HG02885 (cell line): ENCODE measurements at regions not wholly inside any gene's neighbourhood (a gene's known extent, or its start where the extent isn't known, plus 50 kb on each side); places are given as distances from the start of the nearest gene placed in this dataset.
"Not testable (repeated sequence)": the region's sequence is repeated elsewhere in the genome, so short reads cannot be mapped to it uniquely, and the experiment has no call there.

Experiments
- ATAC-seq: cut with Tn5 transposase; IDR thresholded peaks from one replicate; pipeline ENCODE4 v1.9.1; 2021; ENCODE audit warnings: mild to moderate bottlenecking; ENCODE audit not compliant: unreplicated experiment, poor library complexity

DNA sequence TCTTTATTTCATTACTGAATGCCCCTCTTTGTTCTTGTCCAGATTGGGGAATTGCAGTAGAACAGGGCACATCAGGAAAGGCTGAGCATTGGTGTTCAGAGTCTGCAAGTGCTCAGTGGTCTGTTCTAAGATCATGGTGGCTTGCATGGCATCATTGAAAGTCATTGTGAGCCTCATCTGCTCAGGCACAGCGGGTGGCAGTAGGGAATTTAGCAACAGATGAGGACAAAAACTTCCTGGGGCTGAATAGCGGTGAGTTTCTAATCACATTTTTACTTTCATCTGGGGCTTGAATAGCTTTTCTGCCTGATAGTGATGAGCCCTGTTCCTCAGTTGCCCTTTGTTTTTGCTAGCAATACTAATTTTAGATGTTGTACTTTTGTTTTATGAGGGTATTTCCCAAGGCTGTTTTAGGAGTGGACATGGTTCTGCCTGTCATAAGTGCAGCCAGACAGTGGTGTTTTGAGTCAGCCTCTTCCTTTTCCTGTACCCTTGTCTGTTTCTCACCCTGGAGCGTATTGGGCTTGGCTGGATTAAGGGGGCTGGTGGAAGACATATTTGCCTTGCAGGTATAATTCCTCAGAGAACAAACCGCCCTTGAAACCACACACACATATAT, 127.2 kb upstream of the IL12A start:
- peak; percentile 76 for ATAC-seq

DNA sequence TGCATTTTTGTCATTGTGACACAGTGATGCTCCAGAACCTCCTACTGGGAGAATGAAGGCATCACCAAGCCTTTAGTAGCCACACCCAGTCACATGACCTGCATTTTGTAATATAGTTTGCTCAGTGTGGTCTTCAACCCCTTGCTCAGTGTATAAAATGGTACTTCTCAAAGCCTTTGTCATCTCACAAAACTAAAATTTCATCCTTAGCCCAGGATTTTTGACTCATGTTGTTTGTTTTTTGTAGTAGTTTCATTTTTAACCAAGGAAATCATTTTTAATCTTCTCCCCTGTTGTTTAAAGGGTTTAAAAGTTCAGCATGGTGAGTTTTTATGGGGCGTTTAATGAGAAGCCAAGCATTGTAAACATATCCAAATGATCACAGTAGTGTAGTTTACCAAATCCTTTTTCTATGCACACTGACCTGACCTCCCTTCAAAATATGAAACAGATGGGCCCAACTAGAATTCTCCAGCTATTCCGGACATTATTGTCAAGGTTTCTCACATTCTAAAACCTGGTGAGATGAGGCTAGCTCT, 123.5 kb upstream of the IL12A start:
- no peak for ATAC-seq

DNA sequence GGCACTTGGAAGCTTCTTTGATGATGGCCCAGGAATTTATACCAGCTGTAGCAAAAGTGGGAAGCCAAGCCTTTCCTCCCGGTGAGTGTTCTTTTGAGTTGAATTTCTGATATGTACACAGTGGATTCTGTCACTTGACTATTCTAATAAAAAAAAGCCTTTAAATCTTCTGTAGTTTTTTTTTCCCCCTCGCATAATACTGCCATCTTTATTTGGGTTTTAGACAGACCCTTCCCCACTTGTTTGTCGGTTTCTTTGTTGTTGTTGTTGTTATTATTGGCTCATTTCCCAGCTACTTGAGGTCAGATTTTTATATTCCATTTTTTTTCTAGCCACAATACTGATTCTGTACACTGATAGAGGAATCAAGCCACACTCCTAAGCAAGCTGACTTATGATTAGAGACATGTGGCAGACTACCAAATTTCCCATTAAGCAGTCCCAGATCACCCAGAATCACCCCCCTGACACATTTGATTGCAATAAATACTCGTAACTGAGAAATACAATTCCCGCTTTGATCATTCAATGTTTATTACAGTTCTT, 122.4 kb upstream of the IL12A start:
- no peak for ATAC-seq

DNA sequence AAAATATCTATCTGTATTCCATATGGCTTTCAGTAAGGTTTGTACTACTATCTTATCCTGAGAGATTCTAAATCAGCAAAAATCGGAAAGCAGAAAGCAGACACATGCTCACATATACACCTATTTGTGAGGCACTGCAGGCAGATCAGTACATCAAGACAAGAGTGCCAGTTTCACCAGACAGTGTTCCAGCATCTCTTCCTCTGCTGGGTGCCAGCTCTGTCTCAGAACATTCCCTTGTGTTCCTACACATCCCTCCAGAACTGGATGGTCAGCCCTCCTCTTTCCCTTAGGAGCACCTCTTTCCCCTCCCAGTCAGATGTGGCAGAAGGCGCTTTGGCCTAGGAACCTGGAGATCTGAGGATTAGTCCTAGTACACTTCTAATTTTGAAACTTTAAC, 121.3 kb upstream of the IL12A start:
- ATAC-seq = no peak

DNA sequence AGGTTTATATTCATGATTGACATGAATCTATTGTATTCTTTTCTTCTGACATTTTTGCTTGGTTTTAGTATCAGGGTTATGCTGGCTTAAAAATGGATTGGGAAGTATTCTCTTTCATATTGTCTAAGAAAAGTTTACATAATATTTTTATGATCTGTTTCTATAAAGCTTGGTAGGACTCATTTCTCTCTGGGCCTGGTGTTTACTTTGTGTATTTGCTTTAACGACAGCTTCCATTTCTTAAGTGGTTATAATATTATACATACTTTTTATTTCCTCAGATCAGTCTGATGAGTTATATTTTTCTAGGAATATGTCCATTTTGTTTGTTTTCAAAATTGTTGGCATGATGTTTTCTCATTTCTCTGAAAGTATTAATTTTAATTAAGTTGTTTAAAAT, 117.9 kb upstream of the IL12A start:
- no peak for ATAC-seq

DNA sequence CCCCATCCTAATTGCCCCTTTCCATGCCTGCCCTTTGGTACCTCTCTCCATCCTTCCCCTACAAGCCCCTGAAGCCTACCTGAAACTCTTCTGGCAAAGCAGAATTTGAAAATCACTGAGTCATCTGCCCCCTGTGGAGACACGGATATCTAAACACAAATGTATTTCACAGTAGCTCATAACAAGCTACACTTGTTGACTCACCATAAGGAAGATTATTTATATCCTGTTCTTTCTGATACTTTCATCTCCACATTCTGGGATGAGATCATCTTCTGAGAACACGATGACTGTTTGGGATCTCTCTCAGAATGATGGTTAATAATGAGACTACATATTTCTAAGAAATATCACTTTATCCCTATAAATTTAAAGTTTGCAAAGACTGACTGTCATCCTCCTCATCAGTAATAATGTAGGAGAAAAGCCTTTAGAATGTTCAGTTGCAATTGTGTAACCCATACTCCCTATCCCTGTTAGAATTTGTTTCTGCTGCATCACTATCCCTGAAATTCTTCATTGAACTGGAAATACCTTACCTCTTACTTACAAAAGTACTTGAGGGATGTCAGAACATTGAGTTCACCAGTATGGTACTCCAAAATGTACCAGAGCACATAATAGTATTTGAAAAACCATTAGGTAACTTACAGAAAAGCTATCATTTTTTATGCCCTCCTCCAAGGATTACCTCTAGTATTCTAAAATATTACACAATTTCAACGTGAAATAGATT, 116.1 kb upstream of the IL12A start:
- peak; percentile 41 for ATAC-seq

DNA sequence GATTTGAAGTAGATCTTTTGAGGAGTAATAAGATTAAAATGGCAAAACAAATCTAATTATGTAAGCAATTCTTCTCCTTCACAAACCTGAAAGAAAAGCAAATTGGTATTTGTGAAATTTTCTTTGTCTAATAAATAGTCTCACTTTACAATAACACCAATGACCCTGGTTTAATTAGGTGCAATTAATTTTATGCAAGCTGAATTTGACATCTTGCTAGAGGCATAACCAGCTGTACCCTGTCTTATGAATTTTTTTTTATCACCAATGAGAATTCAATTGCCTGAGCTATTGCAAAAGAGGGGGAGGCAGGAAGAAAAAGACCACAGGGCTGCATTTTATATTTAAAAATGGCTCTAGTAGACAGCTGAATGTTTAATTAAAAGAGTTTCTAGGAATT, 113.5 kb upstream of the IL12A start:
- no peak for ATAC-seq

DNA sequence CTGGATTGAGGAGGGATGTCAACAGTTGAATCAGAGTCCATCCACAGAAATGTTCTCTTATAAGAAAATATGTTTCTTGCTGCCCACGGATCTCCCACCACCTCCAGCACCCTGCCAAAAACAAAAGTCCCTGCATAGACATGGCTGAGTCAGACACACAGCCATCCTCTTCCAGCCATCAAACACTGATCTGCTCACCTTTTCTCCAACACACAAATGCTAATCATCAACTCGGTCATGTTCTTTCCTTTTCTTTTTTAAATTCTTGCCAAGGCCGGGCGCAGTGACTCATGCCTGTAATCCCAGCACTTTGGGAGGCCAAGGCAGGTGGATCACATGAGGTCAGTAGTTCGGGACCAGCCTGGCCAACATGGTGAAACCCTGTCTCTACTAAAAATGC, 110.7 kb upstream of the IL12A start:
- ATAC-seq = no peak

DNA sequence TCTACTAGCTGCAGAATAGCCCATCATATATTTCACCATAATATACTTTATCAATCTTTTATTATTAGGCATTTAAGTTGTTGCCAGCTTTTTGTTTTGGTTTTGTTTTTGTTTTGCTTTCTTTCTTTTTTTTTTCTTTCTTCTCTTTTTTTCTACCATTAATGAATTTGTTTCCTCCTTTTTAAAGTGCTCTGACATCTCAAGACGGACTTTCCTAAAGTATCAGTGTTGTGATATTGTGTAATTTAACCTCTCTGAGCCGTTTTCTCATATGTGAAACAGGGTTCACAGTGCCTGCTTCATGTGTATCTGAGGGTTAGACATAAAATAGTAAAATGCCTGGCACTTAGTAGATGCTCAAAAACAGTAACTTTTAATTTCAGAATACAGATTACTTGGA, 109.5 kb upstream of the IL12A start:
- ATAC-seq = no peak

DNA sequence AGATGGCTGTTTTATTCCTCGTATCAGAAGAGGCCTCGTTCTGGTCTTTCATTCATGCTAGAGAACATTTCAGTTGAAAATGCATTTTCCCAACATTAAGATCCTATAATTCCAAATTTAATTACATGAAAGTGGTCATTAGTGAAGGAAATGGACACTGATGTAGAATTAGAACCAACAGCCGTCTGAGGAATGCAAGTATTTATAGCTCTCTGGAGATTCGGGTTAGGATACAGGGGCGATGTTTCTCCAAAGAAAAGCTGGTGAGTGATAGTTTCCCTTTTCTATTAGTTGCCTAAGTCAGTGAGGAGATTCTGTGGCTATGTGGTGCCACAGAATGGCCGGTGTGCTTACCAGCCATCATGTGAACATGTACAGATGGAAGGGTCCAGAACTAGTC, 109.0 kb upstream of the IL12A start:
- ATAC-seq = no peak

DNA sequence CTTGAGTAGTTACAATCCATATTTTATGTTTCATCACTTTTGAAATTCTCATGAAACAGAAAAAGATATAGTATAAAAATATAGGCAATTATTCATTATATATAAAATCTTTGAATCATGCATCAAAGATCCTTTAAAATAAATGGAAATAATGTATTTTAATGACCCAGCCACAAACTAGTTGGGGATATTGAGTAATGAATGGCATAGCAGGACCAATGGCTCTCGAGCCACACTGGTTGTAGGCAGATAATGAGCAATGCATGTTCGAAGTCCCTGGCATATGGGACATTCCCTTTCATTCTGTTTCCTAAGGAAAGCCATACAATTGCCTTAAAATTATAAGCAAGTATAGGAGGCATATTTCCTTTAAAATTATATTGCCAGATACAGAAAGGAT, 107.4 kb upstream of the IL12A start:
- no peak for ATAC-seq

DNA sequence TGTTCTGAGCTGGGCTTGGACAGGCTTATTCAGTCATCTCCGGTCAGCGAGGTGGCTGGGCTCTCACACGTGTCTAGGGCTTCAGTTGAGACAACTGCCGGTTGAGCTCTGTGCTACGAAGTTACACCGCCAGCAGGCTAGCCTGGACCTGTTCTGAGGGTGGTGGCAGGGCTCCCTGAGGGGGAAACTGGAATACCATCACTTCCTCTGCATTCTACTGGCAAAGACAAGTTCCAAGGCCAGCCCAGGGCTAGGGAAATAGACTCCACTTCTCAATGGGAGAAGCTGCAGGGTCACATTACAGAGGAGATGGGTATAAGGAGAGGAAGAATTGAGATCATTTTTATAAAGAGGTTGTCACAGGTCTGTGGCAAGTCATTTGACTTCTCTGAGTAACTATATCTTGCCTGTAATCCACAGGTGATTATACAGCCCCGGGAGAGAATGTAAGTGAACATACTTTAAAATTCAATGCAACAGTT, 106.8 kb upstream of the IL12A start:
- no peak for ATAC-seq

DNA sequence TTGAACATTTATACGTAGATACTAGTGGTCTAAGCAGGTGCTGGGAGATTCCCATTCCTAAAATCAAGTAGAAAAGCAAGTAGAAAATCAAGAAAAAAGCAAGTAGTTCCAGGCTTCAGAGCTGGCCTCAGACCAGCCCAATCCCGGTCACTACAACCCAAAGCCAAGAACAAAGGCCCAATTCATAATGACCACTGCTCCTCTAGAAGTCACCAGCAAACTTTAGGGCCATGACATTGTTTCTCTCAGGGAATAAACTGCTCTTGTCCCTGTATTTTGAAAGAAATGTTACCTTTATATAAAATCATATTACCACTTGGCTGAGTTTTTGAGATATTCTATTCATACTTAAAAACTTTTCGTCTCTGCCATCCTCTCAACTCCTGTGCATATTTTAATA, 106.3 kb upstream of the IL12A start:
- ATAC-seq = no peak

DNA sequence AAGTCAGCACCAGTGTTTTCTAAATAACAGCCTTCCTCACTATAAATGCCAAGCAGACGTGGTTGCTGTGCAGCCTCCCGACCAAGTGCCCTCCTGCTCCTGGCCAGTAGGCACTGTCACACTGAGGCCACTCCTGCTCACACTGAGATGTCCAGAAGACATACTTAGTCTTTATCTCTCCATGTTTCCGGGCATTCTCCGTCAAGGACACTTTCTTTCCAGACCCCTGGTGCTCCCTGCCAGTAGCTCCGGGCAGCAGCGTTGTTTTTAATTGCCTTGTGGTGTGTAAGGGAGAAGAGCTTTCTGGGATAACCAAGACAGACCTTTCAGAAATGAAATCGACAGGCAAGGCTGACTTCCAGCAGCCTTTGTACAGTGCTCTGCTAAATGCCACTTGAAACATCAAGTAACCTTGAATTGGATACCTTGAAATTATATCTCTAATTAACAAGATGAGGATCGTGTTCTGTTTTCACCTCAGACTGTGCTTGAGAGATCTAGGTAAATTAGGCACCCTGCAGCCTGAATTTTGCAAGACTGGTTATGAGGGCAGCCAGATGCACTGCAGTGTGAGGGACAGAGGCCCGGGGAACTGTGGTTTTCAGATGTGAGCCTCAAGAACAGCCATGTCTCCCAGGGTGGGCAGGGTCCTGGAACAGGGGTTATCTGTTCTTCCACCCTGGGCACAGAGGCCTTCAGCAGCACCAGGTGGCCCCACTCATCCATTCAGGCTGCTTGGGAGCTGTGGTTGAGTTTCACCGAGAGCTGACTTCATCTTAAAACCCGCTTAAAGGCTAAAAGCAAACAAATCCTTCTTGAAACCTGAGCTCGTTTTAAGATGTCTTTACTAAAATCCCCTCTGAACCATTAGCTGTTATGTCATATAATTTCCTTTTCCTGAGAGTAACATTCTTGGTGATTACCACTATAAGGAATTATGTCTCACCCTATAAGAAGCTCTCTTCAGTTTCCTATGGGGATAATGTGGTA, 105.5 kb upstream of the IL12A start:
- ATAC-seq = no peak

DNA sequence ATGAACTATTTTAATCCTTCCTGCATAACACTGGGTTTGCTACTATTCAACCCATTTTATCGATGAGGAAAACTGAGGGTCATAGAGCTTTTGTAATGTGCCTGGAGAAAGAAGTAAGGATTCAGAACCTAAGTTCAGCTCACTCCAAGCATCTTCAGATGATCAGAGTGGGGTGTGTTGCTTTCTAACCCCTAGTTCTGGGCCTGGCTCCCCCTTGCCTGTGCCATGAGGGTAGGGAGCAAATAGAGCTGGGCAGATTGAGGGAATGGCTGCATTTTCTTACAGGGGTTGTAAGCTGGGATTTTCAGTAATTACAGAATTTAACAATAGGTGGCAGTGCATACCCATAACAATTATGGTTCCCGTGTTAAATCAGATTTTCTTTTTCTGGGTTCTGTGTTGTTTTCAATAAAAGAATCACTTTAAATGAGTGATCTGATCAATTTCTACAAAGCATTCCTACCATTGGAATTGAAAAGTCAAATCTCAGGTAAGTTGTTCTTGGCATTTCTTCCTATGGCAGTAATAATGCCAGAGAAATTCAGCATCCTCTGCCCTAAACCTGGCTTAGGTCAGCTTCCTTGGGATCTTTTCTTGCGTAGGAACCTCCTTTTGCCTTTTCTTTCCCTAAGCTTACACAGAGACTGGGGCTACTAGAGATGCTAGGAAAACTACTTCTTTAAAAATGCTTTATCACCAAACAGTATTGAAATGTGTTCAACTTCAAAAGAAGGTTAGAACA, 103.8 kb upstream of the IL12A start:
- peak; percentile 66 for ATAC-seq

DNA sequence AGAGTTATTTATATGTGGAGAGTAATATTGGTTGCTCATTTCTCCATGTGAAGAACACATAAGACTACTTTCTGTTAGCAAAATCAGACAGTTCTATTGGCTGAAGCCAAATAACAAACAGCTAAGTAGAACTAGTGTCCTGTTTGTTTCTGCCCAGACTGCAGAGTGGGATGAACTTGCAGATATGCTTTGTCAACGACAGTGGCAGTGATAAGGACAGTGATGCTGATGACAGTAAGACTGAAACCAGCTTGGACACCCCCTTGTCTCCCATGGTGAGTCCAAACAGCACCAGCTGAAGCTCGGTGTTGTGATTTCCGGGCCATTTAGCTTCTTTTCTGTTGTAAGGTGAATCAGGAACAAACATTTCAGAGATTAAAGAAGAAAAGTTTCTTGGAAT, 102.6 kb upstream of the IL12A start:
- ATAC-seq = peak; percentile 69

DNA sequence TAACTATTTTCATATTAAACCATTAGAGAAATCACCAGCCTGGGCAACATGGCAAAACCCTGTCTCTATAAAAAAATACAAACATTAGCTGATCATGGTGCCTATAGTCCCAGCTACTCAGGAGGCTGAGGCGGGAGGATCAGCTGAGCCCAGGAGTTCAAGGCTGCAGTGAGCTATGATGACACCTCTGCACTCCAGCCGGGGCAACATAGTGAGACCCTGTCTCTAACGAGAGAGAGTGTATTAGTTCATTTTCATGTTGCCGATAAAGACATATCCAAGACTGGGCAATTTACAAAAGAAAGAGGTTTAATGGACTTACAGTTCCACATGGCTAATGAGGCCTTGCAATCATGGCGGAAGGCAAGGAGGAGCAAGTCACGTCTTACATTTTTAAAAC, 102.1 kb upstream of the IL12A start:
- ATAC-seq = not testable (repeated sequence)

DNA sequence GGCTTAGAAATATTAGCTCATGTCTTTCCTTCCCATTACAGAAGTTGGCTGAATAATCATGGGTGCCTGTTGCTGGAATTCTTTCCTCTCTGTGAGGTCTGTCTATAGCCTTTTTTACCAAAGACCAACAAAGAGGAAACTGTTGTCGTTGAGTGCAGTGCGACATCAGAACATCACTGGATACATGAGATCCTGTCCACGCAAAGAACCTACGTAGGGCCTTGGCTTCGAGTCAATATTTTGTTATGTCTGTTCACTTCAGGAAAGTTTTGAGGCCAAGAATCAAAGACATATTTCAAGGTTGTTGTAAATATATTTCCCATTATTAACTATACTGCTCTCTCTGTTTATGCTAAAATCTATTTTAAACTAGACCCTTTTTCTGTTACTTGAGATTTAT, 101.5 kb upstream of the IL12A start:
- ATAC-seq = no peak

DNA sequence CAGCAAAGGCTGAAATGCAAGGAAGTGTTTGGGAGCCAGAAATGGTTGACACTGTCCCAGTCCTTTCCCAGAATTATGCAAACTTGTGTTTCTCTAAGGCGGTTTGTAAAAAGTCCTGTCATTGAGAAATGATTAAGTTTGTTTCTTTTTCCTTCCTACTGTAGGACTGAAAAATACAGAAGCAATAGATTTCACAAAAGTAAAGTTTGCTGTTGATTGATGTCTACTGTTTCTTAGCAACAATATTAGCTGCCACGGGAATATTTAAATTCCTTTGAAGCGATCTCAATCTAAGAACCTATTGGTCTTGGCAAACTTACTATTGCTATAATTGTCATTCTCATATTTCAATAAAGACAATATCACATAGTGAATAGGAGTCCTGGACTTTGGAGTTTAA, 100.7 kb upstream of the IL12A start:
- no peak for ATAC-seq
